ENCODE measurements at regions not wholly inside any gene's neighbourhood (a gene's known extent, or its start where the extent isn't known, plus 50 kb on each side); places are given as distances from the start of the nearest gene placed in this dataset.

DNA sequence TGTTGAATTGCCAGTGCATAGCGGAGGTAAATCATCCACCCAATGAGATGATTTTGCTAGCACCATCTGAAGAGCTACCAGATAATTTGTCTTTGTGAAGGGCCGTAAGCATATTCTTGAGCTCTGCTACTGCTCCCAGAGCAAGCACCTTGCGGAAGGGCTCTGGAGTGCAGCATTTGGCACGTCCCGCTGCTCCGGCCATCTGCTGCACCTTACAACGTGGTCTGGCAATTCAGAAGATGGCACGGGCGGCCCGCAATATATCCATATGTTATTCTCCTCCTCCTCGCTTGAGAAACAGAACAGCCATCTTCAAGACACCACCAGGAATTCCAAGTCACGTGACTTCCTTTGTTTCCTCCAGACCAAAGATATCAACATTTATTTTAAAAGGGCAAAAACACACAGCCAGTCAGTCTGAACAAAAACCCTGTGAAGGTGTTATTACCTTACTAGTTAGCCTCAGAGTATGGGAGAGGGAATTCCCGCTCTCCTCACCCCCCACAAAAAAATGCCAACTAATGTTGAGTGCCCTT, 1095.7 kb upstream of the TENM3 start:
- no peaks in the 10 kb centered on the region for H3K4me1 ChIP-seq
- no peak for TF ChIP-seq POLR2A (IDR thresholded peaks at IDR 0.05)
- TF ChIP-seq, protein P1, sequence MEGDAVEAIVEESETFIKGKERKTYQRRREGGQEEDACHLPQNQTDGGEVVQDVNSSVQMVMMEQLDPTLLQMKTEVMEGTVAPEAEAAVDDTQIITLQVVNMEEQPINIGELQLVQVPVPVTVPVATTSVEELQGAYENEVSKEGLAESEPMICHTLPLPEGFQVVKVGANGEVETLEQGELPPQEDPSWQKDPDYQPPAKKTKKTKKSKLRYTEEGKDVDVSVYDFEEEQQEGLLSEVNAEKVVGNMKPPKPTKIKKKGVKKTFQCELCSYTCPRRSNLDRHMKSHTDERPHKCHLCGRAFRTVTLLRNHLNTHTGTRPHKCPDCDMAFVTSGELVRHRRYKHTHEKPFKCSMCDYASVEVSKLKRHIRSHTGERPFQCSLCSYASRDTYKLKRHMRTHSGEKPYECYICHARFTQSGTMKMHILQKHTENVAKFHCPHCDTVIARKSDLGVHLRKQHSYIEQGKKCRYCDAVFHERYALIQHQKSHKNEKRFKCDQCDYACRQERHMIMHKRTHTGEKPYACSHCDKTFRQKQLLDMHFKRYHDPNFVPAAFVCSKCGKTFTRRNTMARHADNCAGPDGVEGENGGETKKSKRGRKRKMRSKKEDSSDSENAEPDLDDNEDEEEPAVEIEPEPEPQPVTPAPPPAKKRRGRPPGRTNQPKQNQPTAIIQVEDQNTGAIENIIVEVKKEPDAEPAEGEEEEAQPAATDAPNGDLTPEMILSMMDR (IDR thresholded peaks at IDR 0.05): no peak
- DNase-seq (no peak), ATAC-seq (no peak)
- H3K4me3 ChIP-seq: no peak overlapping the region
- H3K27me3 ChIP-seq: no peaks in the 10 kb centered on the region
- H3K27ac ChIP-seq: no peak overlapping the region
- WGBS, 2 donors: 81 to 86% methylated on average over 13 of the region's 13 CpGs
- no peaks in the 10 kb centered on the region for H3K9me3 ChIP-seq
- intact Hi-C loops (cut with DNase I): loop anchor here (5.0 kb wide), 1 partner anchor 385 kb away; no protein-coding TSS in a partner anchor
- H3K36me3 ChIP-seq (replicated peaks in 1 of 2; ENCODE audit: insufficient read depth in 1 of 2, low read depth in 2 of 2): no peaks in the 10 kb centered on the region

DNA sequence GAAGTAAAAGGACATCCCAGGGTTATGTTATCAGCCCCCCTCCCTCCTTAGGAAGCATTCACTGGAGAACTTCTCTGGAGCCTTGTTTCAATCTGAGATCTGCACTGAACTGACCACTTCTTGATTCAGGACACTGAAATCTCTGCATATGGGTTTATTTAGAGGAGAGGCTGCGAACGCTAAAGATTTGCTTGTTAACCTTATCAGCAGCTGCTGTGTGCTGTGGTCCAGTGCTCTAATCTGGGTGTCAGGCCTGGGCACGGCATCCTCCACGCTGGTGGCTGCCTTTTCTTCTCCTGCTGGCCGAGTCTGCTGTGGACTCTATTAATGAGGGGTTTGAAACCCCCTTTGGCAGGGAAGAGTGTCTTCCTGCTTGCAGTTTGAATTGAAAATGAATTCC, 1094.7 kb upstream of the TENM3 start:
- H3K4me3 ChIP-seq: no peak overlapping the region
- TF ChIP-seq, protein P1 (IDR thresholded peaks at IDR 0.05): no peak
- no peak for TF ChIP-seq POLR2A (IDR thresholded peaks at IDR 0.05)
- H3K36me3 ChIP-seq (replicated peaks in 1 of 2; ENCODE audit: insufficient read depth in 1 of 2, low read depth in 2 of 2): no peaks in the 10 kb centered on the region
- no peaks in the 10 kb centered on the region for H3K4me1 ChIP-seq
- no peak overlapping the region for H3K27ac ChIP-seq
- no peaks in the 10 kb centered on the region for H3K27me3 ChIP-seq
- ATAC-seq: no peak
- WGBS, 2 donors: 23 to 39% methylated on average over 5 of the region's 5 CpGs
- no peak for DNase-seq
- intact Hi-C loops (cut with DNase I): loop anchor here (5.0 kb wide), 1 partner anchor 384 kb away; no protein-coding TSS in a partner anchor
- H3K9me3 ChIP-seq: no peaks in the 10 kb centered on the region

DNA sequence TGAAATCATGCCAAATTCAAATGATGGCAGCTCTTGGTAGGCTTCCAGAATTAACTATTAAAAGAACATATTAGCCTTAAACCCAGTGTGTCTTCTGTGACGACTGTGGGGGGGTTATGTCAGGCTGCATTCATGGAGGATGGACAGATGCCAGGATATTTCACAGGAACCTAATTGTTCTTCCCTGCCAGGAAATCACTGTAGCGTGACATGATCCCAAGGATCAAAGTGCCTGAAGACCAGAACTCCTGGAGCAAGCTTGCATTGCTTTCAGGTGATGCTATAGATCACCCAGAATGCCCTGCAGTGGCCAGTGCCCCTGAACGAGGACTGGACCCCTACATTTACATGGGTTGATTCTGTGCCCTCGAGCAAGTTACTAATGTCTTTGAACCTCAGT, 1093.0 kb upstream of the TENM3 start:
- ATAC-seq (no peak), DNase-seq (no peak)
- no peak overlapping the region for H3K4me3 ChIP-seq
- H3K27ac ChIP-seq: no peak overlapping the region
- no peaks in the 10 kb centered on the region for H3K9me3 ChIP-seq
- intact Hi-C loops (cut with DNase I): no loop called here
- H3K36me3 ChIP-seq (replicated peaks in 1 of 2; ENCODE audit: insufficient read depth in 1 of 2, low read depth in 2 of 2): no peaks in the 10 kb centered on the region
- WGBS, 2 donors: 24 to 25% methylated on average over 4 of the region's 4 CpGs
- H3K27me3 ChIP-seq: no peaks in the 10 kb centered on the region
- no peak for TF ChIP-seq POLR2A (IDR thresholded peaks at IDR 0.05)
- TF ChIP-seq, protein P1 (IDR thresholded peaks at IDR 0.05): no peak
- H3K4me1 ChIP-seq: no peaks in the 10 kb centered on the region

DNA sequence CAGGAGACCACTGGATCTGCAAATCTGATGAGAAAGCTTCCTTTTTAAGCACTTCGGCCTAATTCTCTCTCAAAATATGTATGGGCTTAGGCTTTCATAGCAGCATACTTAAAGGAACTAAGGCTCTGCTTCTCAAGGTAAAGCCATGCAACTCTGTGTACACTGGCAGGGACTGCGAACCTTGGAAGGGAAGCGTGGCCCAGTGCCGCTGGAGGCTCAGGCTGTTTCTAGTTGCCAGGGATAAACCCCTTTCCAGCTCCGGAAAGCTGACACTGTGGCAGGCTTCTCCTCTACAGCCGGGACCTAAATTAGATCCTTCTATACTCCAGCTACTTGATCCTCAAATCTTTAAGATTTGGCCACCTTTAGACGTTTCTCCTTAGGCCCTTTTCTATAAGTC, 1091.3 kb upstream of the TENM3 start:
- no peaks in the 10 kb centered on the region for H3K36me3 ChIP-seq (replicated peaks in 1 of 2; ENCODE audit: insufficient read depth in 1 of 2, low read depth in 2 of 2)
- no peak overlapping the region for H3K27ac ChIP-seq
- WGBS, 2 donors: 63% methylated on average over 7 of the region's 7 CpGs
- no peak overlapping the region for H3K4me3 ChIP-seq
- TF ChIP-seq POLR2A (IDR thresholded peaks at IDR 0.05): no peak
- TF ChIP-seq, protein P1 (IDR thresholded peaks at IDR 0.05): no peak
- ATAC-seq (no peak), DNase-seq (no peak)
- H3K9me3 ChIP-seq: no peaks in the 10 kb centered on the region
- H3K27me3 ChIP-seq: no peaks in the 10 kb centered on the region
- H3K4me1 ChIP-seq: no peaks in the 10 kb centered on the region
- intact Hi-C loops (cut with DNase I): no loop called here

DNA sequence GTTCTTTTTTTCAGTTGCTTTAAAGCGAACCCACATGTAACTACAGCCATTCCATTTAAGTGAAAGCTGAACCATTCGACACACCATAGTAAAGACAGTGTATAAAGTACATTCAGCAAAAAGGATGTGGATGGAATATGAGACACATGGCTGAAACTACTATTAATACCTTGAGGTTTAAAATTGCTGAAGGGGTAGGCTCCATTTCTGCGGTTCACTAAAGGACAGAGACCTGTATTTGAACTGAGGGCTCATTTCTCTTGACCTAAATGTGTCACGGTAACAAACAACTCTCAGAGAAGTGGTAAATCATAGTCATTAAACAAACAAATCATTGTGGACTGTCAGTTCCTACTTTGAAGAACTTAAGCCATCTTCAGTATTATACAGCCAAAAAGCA, 1085.6 kb upstream of the TENM3 start:
- intact Hi-C loops (cut with DNase I): no loop called here

More for the DNA sequence above, 1085.6 kb upstream of the TENM3 start:
- no peak overlapping the region for H3K4me3 ChIP-seq
- no peaks in the 10 kb centered on the region for H3K36me3 ChIP-seq (replicated peaks in 1 of 2; ENCODE audit: insufficient read depth in 1 of 2, low read depth in 2 of 2)
- no peak overlapping the region for H3K27ac ChIP-seq
- DNase-seq (no peak), ATAC-seq (no peak)
- TF ChIP-seq, protein P1 (IDR thresholded peaks at IDR 0.05): no peak
- TF ChIP-seq POLR2A (IDR thresholded peaks at IDR 0.05): no peak
- no peaks in the 10 kb centered on the region for H3K9me3 ChIP-seq
- H3K27me3 ChIP-seq: no peaks in the 10 kb centered on the region
- 49 to 53% methylated on average over 4 of the region's 4 CpGs for WGBS, 2 donors
- H3K4me1 ChIP-seq: no peaks in the 10 kb centered on the region
